Globus pallidus (tissue), 1 donor: ENCODE measurements at regions not wholly inside any gene's neighbourhood (a gene's known extent, or its start where the extent isn't known, plus 50 kb on each side); places are given as distances from the start of the nearest gene placed in this dataset.

Experiments used
- DNase-seq: peaks from one replicate; pipeline ENCODE4 v3.0.0-alpha.2; 2015; ENCODE audit warnings: low spot score

- DNase-seq, result no peak
Measured at GRCh38 chr7:42617071-42617765, 294.7 kb downstream of the C7orf25 start.

GRCh38 chr7:42614636-42615035 lies 297.2 kb downstream of the C7orf25 start:
- DNase-seq, result no peak

- DNase-seq, result no peak
Measured at GRCh38 chr7:42611961-42612360, 299.9 kb downstream of the C7orf25 start.

- no peak for DNase-seq
Measured at GRCh38 chr7:42611289-42611928, 300.5 kb downstream of the C7orf25 start.

GRCh38 chr7:42606193-42606905 lies 305.5 kb downstream of the C7orf25 start:
- DNase-seq, result no peak

- DNase-seq, result peak; percentile 41
Measured at GRCh38 chr7:42605406-42606192, 306.3 kb downstream of the C7orf25 start.

- DNase-seq, result no peak
Measured at GRCh38 chr7:42603496-42603895, 308.4 kb downstream of the C7orf25 start.

GRCh38 chr7:42597300-42597699 lies 314.6 kb downstream of the C7orf25 start:
- DNase-seq, result no peak

GRCh38 chr7:42596737-42597136 lies 315.1 kb downstream of the C7orf25 start:
- DNase-seq, result no peak

GRCh38 chr7:42593860-42594259 lies 318.0 kb downstream of the C7orf25 start:
- no peak for DNase-seq

GRCh38 chr7:42590771-42591310 lies 321.0 kb downstream of the C7orf25 start:
- no peak for DNase-seq

- no peak for DNase-seq
Measured at GRCh38 chr7:42588876-42589275, 323.0 kb downstream of the C7orf25 start.

- DNase-seq, result no peak
Measured at GRCh38 chr7:42587806-42588205, 324.1 kb downstream of the C7orf25 start.

GRCh38 chr7:42580061-42580460 lies 331.8 kb downstream of the C7orf25 start:
- no peak for DNase-seq

- DNase-seq, result no peak
Measured at GRCh38 chr7:42575171-42575570, 336.7 kb downstream of the C7orf25 start.

- no peak for DNase-seq
Measured at GRCh38 chr7:42574685-42575084, 337.2 kb downstream of the C7orf25 start.

- DNase-seq, result no peak
Measured at GRCh38 chr7:42573881-42574672, 337.1 kb upstream of the GLI3 start.

GRCh38 chr7:42572561-42572960 lies 335.6 kb upstream of the GLI3 start:
- no peak for DNase-seq

- DNase-seq, result no peak
Measured at GRCh38 chr7:42572056-42572455, 335.0 kb upstream of the GLI3 start.

- no peak for DNase-seq
Measured at GRCh38 chr7:42570944-42571343, 333.9 kb upstream of the GLI3 start.

GRCh38 chr7:42567051-42567450 lies 330.0 kb upstream of the GLI3 start:
- DNase-seq, result no peak
